Ishikawa (cell line): ENCODE measurements at regions not wholly inside any gene's neighbourhood (a gene's known extent, or its start where the extent isn't known, plus 50 kb on each side); places are given as distances from the start of the nearest gene placed in this dataset.

Experiments used
- FOXM1 ChIP-seq: IDR thresholded peaks from 2 replicates; pipeline ENCODE4 v1.6.1; 2012; ENCODE audit warnings: low read depth, borderline replicate concordance
- ZBTB7A ChIP-seq: IDR thresholded peaks from 2 replicates; pipeline ENCODE4 v1.6.1; 2012; ENCODE audit warnings: low read depth
- TF ChIP-seq, protein P1 (sequence below): IDR thresholded peaks from 2 replicates; pipeline ENCODE4 v1.6.1; 2012

DNA sequence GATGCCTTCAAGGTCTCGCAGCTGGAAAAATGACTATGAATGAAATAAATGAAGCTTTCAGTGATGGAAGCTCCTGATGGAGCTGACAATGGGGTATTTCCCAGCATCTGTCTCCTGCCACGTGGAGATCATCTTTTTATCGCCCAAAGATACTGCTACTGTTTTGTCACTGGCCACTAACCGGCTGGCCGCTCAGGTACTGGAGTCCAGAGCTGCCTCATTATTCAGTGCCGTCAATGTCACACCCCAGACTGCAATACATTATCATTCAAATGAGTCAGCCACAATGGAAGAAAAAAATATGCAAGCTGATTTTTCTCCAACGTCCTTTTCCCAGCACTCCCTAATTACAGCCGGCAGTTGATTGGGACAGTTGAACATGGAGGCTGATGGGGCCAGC, 280.4 kb downstream of the ZSWIM6 start:
- TF ChIP-seq ZBTB7A (no peak), FOXM1 (no peak)
- TF ChIP-seq, protein P1, sequence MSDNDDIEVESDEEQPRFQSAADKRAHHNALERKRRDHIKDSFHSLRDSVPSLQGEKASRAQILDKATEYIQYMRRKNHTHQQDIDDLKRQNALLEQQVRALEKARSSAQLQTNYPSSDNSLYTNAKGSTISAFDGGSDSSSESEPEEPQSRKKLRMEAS: no peak
